HEK293T (cell line): ENCODE measurements at regions not wholly inside any gene's neighbourhood (a gene's known extent, or its start where the extent isn't known, plus 50 kb on each side); places are given as distances from the start of the nearest gene placed in this dataset.

Experiments used
- CTCF ChIA-PET: fragments of 350-600 bp; formaldehyde crosslinking; extraction: SDS; loops from one replicate; lab custom pipeline; 2021; ENCODE audit warnings: antibody characterized with exemption, inconsistent platforms; lab: Yijun Ruan, JAX
- POLR2A ChIA-PET: fragments of 350-600 bp; formaldehyde crosslinking; extraction: SDS; loops from one replicate; lab custom pipeline; 2020; ENCODE audit warnings: antibody characterized with exemption, inconsistent platforms; lab: Yijun Ruan, JAX
- DNase-seq: peaks from one replicate; pipeline ENCODE4 v3.0.0; 2012; ENCODE audit warnings: mixed read lengths; ENCODE audit errors: extremely low spot score
- ARNT ChIP-seq: fragments of 450-650 bp; IDR thresholded peaks from 2 replicates; pipeline ENCODE4 v1.6.1; 2017; ENCODE audit warnings: mild to moderate bottlenecking
- BHLHE40 ChIP-seq: fragments of 450-650 bp; IDR thresholded peaks from 2 replicates; pipeline ENCODE4 v1.6.1; 2016; ENCODE audit warnings: mild to moderate bottlenecking, moderate library complexity, borderline replicate concordance
- CTBP1 ChIP-seq: fragments of 450-650 bp; IDR thresholded peaks from 2 replicates; pipeline ENCODE4 v1.6.1; 2016; ENCODE audit warnings: borderline replicate concordance
- ELF4 ChIP-seq: fragments of 450-650 bp; IDR thresholded peaks from 2 replicates; pipeline ENCODE4 v1.6.1; 2017; ENCODE audit warnings: antibody characterized with exemption
- FOXA1 ChIP-seq: fragments of 450-650 bp; IDR thresholded peaks from 2 replicates; pipeline ENCODE4 v1.6.1; 2016; ENCODE audit warnings: mild to moderate bottlenecking
- FOXK2 ChIP-seq: fragments of 450-650 bp; IDR thresholded peaks from 2 replicates; pipeline ENCODE4 v1.6.1; 2016; ENCODE audit warnings: mild to moderate bottlenecking
- FOXM1 ChIP-seq: fragments of 450-650 bp; IDR thresholded peaks from 2 replicates; pipeline ENCODE4 v1.6.1; 2017; ENCODE audit warnings: mild to moderate bottlenecking, borderline replicate concordance
- HDGF ChIP-seq: fragments of 450-650 bp; IDR thresholded peaks from 2 replicates; pipeline ENCODE4 v1.6.1; 2017; ENCODE audit warnings: antibody characterized with exemption, borderline replicate concordance
- L3MBTL2 ChIP-seq: fragments of 450-650 bp; conservative IDR thresholded peaks from 2 replicates; pipeline ENCODE4 v1.6.1; 2016; ENCODE audit warnings: mild to moderate bottlenecking
- LEF1 ChIP-seq: fragments of 450-650 bp; IDR thresholded peaks from 2 replicates; pipeline ENCODE4 v1.6.1; 2017; ENCODE audit warnings: mild to moderate bottlenecking, borderline replicate concordance
- NFRKB ChIP-seq: fragments of 450-650 bp; IDR thresholded peaks from 2 replicates; pipeline ENCODE4 v1.6.1; 2016; ENCODE audit warnings: mild to moderate bottlenecking, moderate library complexity
- PKNOX1 ChIP-seq: fragments of 450-650 bp; IDR thresholded peaks from 2 replicates; pipeline ENCODE4 v1.6.1; 2016
- SP1 ChIP-seq: fragments of 450-650 bp; IDR thresholded peaks from 2 replicates; pipeline ENCODE4 v1.6.1; 2017
- SUZ12 ChIP-seq: fragments of 450-650 bp; IDR thresholded peaks from 2 replicates; pipeline ENCODE4 v1.6.1; 2016; ENCODE audit warnings: mild to moderate bottlenecking
- TARDBP ChIP-seq: fragments of 450-650 bp; IDR thresholded peaks from 2 replicates; pipeline ENCODE4 v1.6.1; 2016
- ZNF384 ChIP-seq: fragments of 450-650 bp; IDR thresholded peaks from 2 replicates; pipeline ENCODE4 v1.6.1; 2016

DNA sequence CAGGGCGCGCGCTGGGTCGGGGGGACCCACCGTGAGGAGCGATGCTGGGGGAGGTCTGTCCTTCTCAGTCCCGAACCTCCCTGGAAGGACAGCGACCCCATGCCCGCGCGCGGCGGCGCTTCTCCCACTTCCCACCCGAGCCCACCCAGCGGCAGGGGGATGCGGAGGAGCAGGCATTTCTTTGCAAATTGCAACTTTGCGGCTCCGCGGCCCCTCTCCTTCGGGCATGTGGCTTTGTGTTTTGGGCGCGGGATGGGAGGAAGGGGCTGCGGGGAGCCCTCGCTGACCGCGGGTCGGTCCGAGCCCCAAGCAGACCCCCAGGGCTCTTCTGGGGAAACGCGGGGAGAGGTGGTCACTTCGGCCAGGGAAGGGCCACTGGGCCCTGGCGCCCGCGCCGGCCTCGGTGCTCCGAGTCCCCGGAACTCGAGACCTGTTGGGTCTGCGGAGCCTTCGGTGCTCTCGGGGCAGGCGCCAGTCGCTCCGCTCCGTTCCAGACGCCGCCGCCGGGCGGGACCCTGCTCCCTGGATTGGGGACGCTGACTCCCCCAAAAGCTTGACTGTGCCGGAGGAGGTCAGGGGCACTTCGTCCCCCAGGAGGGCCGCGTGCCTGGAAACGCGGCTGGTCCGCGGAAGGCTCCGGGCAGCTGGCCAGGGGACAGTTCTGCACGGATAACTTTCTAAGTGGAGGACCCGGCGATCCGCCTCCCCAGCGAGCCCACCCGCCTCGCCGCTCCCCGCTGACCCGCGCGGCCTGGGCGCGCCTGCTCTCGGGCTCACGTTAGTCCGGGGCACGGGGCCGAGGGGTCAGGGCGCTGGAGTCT is 164.2 kb upstream of the DPP6 start:
- ChIA-PET CTCF (no interaction called here), POLR2A (no interaction called here)
- DNase-seq: no peak
- TF ChIP-seq HDGF: no peak
- no peak for TF ChIP-seq FOXM1
- no peak for TF ChIP-seq SP1
- no peak for TF ChIP-seq LEF1
- TF ChIP-seq BHLHE40: no peak
- no peak for TF ChIP-seq SUZ12
- TF ChIP-seq ELF4: no peak
- no peak for TF ChIP-seq L3MBTL2
- TF ChIP-seq FOXK2: no peak
- TF ChIP-seq NFRKB: no peak
- no peak for TF ChIP-seq FOXA1
- no peak for TF ChIP-seq PKNOX1
- TF ChIP-seq TARDBP: no peak
- no peak for TF ChIP-seq ARNT

GRCh38 chr7:153891990-153892389 is 160.2 kb upstream of the DPP6 start:
- no peak for TF ChIP-seq NFRKB
- no peak for TF ChIP-seq L3MBTL2
- TF ChIP-seq SP1: no peak
- TF ChIP-seq BHLHE40: no peak
- TF ChIP-seq ZNF384: no peak
- no peak for TF ChIP-seq FOXA1
- TF ChIP-seq ELF4: no peak
- TF ChIP-seq FOXM1: no peak
- TF ChIP-seq SUZ12: no peak
- TF ChIP-seq PKNOX1: no peak
- TF ChIP-seq ARNT: no peak
- TF ChIP-seq TARDBP: no peak
- no peak for TF ChIP-seq CTBP1
- TF ChIP-seq FOXK2: no peak
- no peak for TF ChIP-seq HDGF
- TF ChIP-seq LEF1: no peak
- CTCF ChIA-PET: no interaction called here
- no peak for DNase-seq
- POLR2A ChIA-PET: no interaction called here

DNA sequence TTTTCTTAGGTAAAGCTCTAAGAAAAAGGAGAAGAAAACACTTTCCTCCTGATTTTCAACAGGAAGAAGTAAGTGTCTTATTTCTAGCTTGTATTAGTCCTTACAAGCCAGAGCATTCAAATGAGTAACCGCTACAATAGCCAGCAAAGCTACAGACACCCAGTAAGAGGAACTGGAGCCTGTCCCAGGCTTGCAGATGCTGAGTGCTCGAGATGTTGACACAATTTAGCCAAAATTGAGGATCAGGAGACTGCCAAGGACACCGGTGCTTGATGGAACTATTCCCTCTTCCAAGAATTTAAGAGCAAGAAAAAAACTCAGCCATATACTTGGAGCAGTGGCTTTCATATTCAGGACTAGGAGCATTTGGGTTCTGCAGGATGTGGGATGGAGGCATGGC is 149.3 kb upstream of the DPP6 start:
- no peak for DNase-seq
- CTCF ChIA-PET: no interaction called here
- TF ChIP-seq NFRKB (no peak), LEF1 (no peak), PKNOX1 (no peak), FOXK2 (no peak), ARNT (no peak), FOXA1 (no peak), L3MBTL2 (no peak), TARDBP (no peak), BHLHE40 (no peak), CTBP1 (no peak), FOXM1 (no peak), ZNF384 (no peak), SUZ12 (no peak), ELF4 (no peak), HDGF (no peak), SP1 (no peak)
- POLR2A ChIA-PET: no interaction called here

DNA sequence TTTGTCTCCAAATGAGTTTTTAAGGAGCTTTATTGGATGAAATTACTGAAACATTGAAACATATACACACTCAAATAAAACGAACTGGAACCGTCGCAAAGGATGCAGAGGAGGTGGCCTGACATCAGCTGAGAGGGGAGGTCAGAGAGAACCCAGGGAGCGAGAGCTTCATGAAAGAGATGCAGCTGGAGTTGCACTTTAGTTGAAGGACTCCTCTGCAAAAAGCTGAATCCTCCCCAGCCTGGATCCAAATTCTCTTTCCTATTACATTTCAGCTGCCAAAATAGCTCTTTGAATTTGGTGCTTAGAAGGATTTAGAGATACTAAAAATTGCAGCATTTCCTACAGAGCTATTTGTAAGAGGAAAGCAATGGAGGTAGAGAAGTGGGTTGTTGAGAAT is 140.0 kb upstream of the DPP6 start:
- no peak for TF ChIP-seq NFRKB
- no peak for TF ChIP-seq ELF4
- TF ChIP-seq LEF1: no peak
- TF ChIP-seq FOXA1: no peak
- no peak for TF ChIP-seq TARDBP
- no peak for TF ChIP-seq ARNT
- TF ChIP-seq SP1: no peak
- no peak for TF ChIP-seq FOXK2
- TF ChIP-seq ZNF384: no peak
- no peak for TF ChIP-seq L3MBTL2
- TF ChIP-seq PKNOX1: no peak
- no peak for TF ChIP-seq HDGF
- no peak for TF ChIP-seq FOXM1
- TF ChIP-seq BHLHE40: no peak
- no peak for DNase-seq
- POLR2A ChIA-PET: no interaction called here
- CTCF ChIA-PET: no interaction called here

DNA sequence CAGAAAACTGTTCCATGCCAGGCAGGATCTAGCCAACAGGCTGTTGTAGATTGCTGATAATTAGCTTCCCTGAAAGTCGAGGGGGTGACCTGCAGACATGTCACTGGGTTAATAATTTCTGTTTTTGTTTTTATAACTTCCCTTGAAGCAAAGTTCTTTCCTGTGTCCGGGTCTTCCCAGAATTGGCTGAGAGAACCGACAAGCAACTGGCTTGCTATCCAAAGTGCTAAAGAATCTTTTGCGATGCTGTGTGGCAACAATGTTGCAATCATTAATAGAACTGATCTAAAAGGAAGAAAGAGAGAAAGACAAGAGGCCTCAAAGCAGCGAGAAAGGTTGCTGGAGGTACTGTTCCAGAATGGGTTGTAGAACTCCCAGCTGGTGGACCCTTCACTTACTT is 132.1 kb upstream of the DPP6 start:
- no peak for DNase-seq
- POLR2A ChIA-PET: no interaction called here
- TF ChIP-seq FOXM1 (no peak), NFRKB (no peak), PKNOX1 (no peak), BHLHE40 (no peak), L3MBTL2 (no peak), ELF4 (no peak), ZNF384 (no peak), CTBP1 (no peak), HDGF (no peak), SUZ12 (no peak), ARNT (no peak), FOXK2 (no peak), SP1 (no peak), FOXA1 (no peak), LEF1 (no peak), TARDBP (no peak)
- CTCF ChIA-PET: no interaction called here
